ENCODE measurements at regions not wholly inside any gene's neighbourhood (a gene's known extent, or its start where the extent isn't known, plus 50 kb on each side); places are given as distances from the start of the nearest gene placed in this dataset.

- peaks cover under 1% of the 10 kb centered on the region for H3K4me1 ChIP-seq (ENCODE audit: control insufficient read depth, extremely low read depth, insufficient read depth, low read length)
- H3K9me1 ChIP-seq (ENCODE audit: control insufficient read depth, extremely low read depth, insufficient read depth, low read length): no peaks in the 10 kb centered on the region
- no peaks in the 10 kb centered on the region for H4K20me1 ChIP-seq (ENCODE audit: control insufficient read depth, extremely low read depth, insufficient read depth, low read length)
- peaks cover 4% of the 10 kb centered on the region for H3K9me3 ChIP-seq (ENCODE audit: control insufficient read depth, low read depth, low read length)
- no peaks in the 10 kb centered on the region for H3K79me2 ChIP-seq (ENCODE audit: control insufficient read depth, insufficient read depth, low read length)
- H3K27ac ChIP-seq (ENCODE audit: control insufficient read depth, insufficient read depth, low read length): no peak overlapping the region
- dilution Hi-C loops (cut with MboI; ENCODE audit: extremely low pct_ligation_motif_present, low sequenced_read_pairs): no loop called here
- FAIRE-seq: no peak
- no peak overlapping the region for H3K9ac ChIP-seq (ENCODE audit: control insufficient read depth, extremely low read depth, insufficient read depth, low read length)
- no peaks in the 10 kb centered on the region for H3K36me3 ChIP-seq (ENCODE audit: control insufficient read depth in 2 of 2, extremely low read depth in 1 of 2, insufficient read depth in 2 of 2, low read length in 2 of 2)
- DNase-seq (ENCODE audit: low read depth, low spot score): no peak
- no peak overlapping the region for H3K4me2 ChIP-seq (ENCODE audit: control insufficient read depth, extremely low read depth, insufficient read depth, low read depth, low read length)
- no peaks in the 10 kb centered on the region for H3K27me3 ChIP-seq (ENCODE audit: control insufficient read depth, extremely low read depth, insufficient read depth, low read length)
- no peak overlapping the region for H2AFZ ChIP-seq (ENCODE audit: control insufficient read depth, low read length)
- no peak overlapping the region for H3K4me3 ChIP-seq (ENCODE audit: control insufficient read depth in 2 of 3, extremely low read depth in 1 of 3, insufficient read depth in 2 of 3, low read depth in 1 of 3, low read length in 3 of 3)
- no peak for TF ChIP-seq CTCF (optimal IDR thresholded peaks at IDR 0.05 in 1 of 3, IDR thresholded peaks at IDR 0.05 in 1 of 3, conservative IDR thresholded peaks at IDR 0.05 in 1 of 3; ENCODE audit: extremely low read depth in 1 of 3, insufficient read depth in 2 of 3, low read length in 3 of 3)
- no peak for TF ChIP-seq EZH2 (IDR thresholded peaks at IDR 0.05; ENCODE audit: low read length)
These were observed 160.8 kb upstream of the PRICKLE1 start for GRCh38 chr12:42750356-42750755.

DNA sequence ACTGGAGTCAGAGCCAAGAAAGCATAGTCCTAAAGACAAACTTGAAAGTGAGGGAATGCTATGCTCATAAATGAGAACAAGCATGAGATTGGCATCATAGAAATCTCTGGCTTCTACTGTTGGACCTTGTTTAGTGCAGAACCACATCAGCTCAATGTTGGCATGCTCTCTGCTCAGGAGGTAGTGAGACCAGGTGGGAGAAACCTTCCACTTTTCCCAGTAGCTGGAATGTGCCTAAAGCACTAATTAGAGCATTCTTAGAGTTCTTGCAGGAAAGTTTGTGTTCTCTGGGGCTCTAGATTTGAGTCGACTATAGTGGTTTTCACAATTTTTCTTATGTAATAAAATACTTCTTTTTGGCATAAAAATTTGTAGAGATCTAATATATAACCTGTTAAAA, 159.7 kb upstream of the PRICKLE1 start:
- FAIRE-seq (no peak), DNase-seq (ENCODE audit: low read depth, low spot score) (no peak)
- Histone ChIP-seq H3K9ac (ENCODE audit: control insufficient read depth, extremely low read depth, insufficient read depth, low read length) (no peak overlapping the region), H2AFZ (ENCODE audit: control insufficient read depth, low read length) (no peak overlapping the region), H3K27ac (ENCODE audit: control insufficient read depth, insufficient read depth, low read length) (no peak overlapping the region), H3K9me1 (ENCODE audit: control insufficient read depth, extremely low read depth, insufficient read depth, low read length) (no peaks in the 10 kb centered on the region), H3K4me1 (ENCODE audit: control insufficient read depth, extremely low read depth, insufficient read depth, low read length) (peaks cover 12% of the 10 kb centered on the region), H3K4me3 (ENCODE audit: control insufficient read depth in 2 of 3, extremely low read depth in 1 of 3, insufficient read depth in 2 of 3, low read depth in 1 of 3, low read length in 3 of 3) (no peak overlapping the region), H3K9me3 (ENCODE audit: control insufficient read depth, low read depth, low read length) (peaks cover 4% of the 10 kb centered on the region), H3K36me3 (ENCODE audit: control insufficient read depth in 2 of 2, extremely low read depth in 1 of 2, insufficient read depth in 2 of 2, low read length in 2 of 2) (no peaks in the 10 kb centered on the region), H3K27me3 (ENCODE audit: control insufficient read depth, extremely low read depth, insufficient read depth, low read length) (no peaks in the 10 kb centered on the region), H4K20me1 (ENCODE audit: control insufficient read depth, extremely low read depth, insufficient read depth, low read length) (no peaks in the 10 kb centered on the region), H3K4me2 (ENCODE audit: control insufficient read depth, extremely low read depth, insufficient read depth, low read depth, low read length) (no peak overlapping the region), H3K79me2 (ENCODE audit: control insufficient read depth, insufficient read depth, low read length) (no peaks in the 10 kb centered on the region)
- TF ChIP-seq CTCF (optimal IDR thresholded peaks at IDR 0.05 in 1 of 3, IDR thresholded peaks at IDR 0.05 in 1 of 3, conservative IDR thresholded peaks at IDR 0.05 in 1 of 3; ENCODE audit: extremely low read depth in 1 of 3, insufficient read depth in 2 of 3, low read length in 3 of 3): no peak
- no peak for TF ChIP-seq EZH2 (IDR thresholded peaks at IDR 0.05; ENCODE audit: low read length)
- dilution Hi-C loops (cut with MboI; ENCODE audit: extremely low pct_ligation_motif_present, low sequenced_read_pairs): no loop called here

Measured in keratinocyte (primary cell).